A549 (cell line): ENCODE measurements at regions not wholly inside any gene's neighbourhood (a gene's known extent, or its start where the extent isn't known, plus 50 kb on each side); places are given as distances from the start of the nearest gene placed in this dataset.
"Not testable (repeated sequence)": the region's sequence is repeated elsewhere in the genome, so short reads cannot be mapped to it uniquely, and the experiment has no call there.

ENCODE experiments used
- ATAC-seq, 2 experiments: fragments of 200-7000 bp in 1 of 2; fragments of >200 bp in 1 of 2; cut with Nextera tagmentation in 1 of 2; cut with Tn5 transposase in 1 of 2; 3 replicates each; pipeline versions ENCODE4 v1.8.0 to v1.9.1; 2018 to 2020; ENCODE audit warnings: mild to moderate bottlenecking in 1 of 2, moderate library complexity in 1 of 2
- CTCF ChIA-PET: fragments of 300-600 bp; sonication (Branson Sonifier 250); formaldehyde crosslinking; extraction: SDS; loops from one replicate; lab custom pipeline; 2021; ENCODE audit warnings: antibody characterized with exemption, inconsistent platforms; lab: Yijun Ruan, JAX
- POLR2A ChIA-PET: fragments of 350-600 bp; formaldehyde crosslinking; extraction: SDS; loops from one replicate; lab custom pipeline; 2021; ENCODE audit warnings: antibody characterized with exemption, inconsistent platforms; lab: Yijun Ruan, JAX
- DNase-seq, 2 experiments: peaks; one replicate each; pipeline versions ENCODE4 v3.0.0 to v3.0.0-alpha.2; 2011 to 2016; ENCODE audit warnings: low read depth in 1 of 2, low spot score in 1 of 2
- FAIRE-seq: peaks from 2 replicates; lab custom pipeline; 2011; peaks lifted over from hg19 to GRCh38; lab: Jason Lieb, UNC
- H3K27ac ChIP-seq, 2 experiments: fragments of >200 bp; sonication (Bioruptor Twin); formaldehyde crosslinking; 3 replicates each; pipeline ENCODE4 v1.5.1; 2016 to 2017
- H3K4me1 ChIP-seq: fragments of >200 bp; sonication (Bioruptor Twin); formaldehyde crosslinking; 3 replicates; pipeline ENCODE4 v1.6.1; 2016
- H3K4me2 ChIP-seq: fragments of >200 bp; sonication (Bioruptor Twin); formaldehyde crosslinking; 3 replicates; pipeline ENCODE4 v1.6.1; 2016
- H3K4me3 ChIP-seq: fragments of >200 bp; sonication (Bioruptor Twin); formaldehyde crosslinking; 3 replicates; pipeline ENCODE4 v1.5.1; 2016
- H3K9me3 ChIP-seq: fragments of >200 bp; sonication (Bioruptor Twin); formaldehyde crosslinking; 3 replicates; pipeline ENCODE4 v1.6.1; 2016
- CTCF ChIP-seq: fragments of >200 bp; sonication (Bioruptor Twin); formaldehyde crosslinking; IDR thresholded peaks from 3 replicates; pipeline ENCODE4 v1.5.1; 2016
- ELK1 ChIP-seq: fragments of 150-350 bp; IDR thresholded peaks from 2 replicates; pipeline ENCODE4 v1.6.1; 2014; ENCODE audit warnings: low read depth, mild to moderate bottlenecking, low read length
- FOSB ChIP-seq: fragments of 250-450 bp; sonication (Bioruptor Pico); IDR thresholded peaks from 2 replicates; pipeline ENCODE4 v1.5.0; 2020; ENCODE audit warnings: mild to moderate bottlenecking, moderate library complexity
- FOSL2 ChIP-seq, 2 experiments: fragments of 450-650 bp in 1 of 2; fragments of >200 bp in 1 of 2; sonication (Bioruptor Twin) in 1 of 2; formaldehyde crosslinking; IDR thresholded peaks; 2 replicates each; pipeline versions ENCODE4 v1.5.0 to v1.6.1; 2016 to 2020; ENCODE audit warnings: mild to moderate bottlenecking in 1 of 2, moderate library complexity in 1 of 2
- HEYL ChIP-seq: fragments of 250-450 bp; sonication (Bioruptor Pico); IDR thresholded peaks from 2 replicates; pipeline ENCODE4 v1.8.0; 2021; ENCODE audit warnings: mild to moderate bottlenecking, moderate library complexity
- HMGXB4 ChIP-seq: fragments of 250-450 bp; sonication (Bioruptor Pico); IDR thresholded peaks from 2 replicates; pipeline ENCODE4 v1.5.0; 2021; ENCODE audit warnings: mild to moderate bottlenecking, moderate library complexity, borderline replicate concordance
- HOXA7 ChIP-seq: fragments of 250-450 bp; sonication (Bioruptor Pico); IDR thresholded peaks from 2 replicates; pipeline ENCODE4 v1.5.0; 2020; ENCODE audit warnings: mild to moderate bottlenecking, moderate library complexity
- HOXB5 ChIP-seq: fragments of 250-450 bp; sonication (Bioruptor Pico); IDR thresholded peaks from 2 replicates; pipeline ENCODE4 v1.5.0; 2020; ENCODE audit warnings: mild to moderate bottlenecking, moderate library complexity
- JUN ChIP-seq, 2 experiments: fragments of >200 bp; sonication (Bioruptor Twin); formaldehyde crosslinking; IDR thresholded peaks; 2 replicates in 1 of 2; 3 replicates in 1 of 2; pipeline ENCODE4 v1.6.1; 2016 to 2017
- KDM5A ChIP-seq: fragments of 200-600 bp; sonication (generic); IDR thresholded peaks from 2 replicates; pipeline ENCODE4 v1.6.1; 2016; ENCODE audit warnings: antibody characterized with exemption, mild to moderate bottlenecking
- MAFK ChIP-seq: fragments of 450-650 bp; IDR thresholded peaks from 2 replicates; pipeline ENCODE4 v1.6.1; 2014; ENCODE audit not compliant: partially characterized antibody
- MAZ ChIP-seq: fragments of 150-350 bp; IDR thresholded peaks from 2 replicates; pipeline ENCODE4 v1.6.1; 2014; ENCODE audit warnings: antibody characterized with exemption, low read depth, low read length, borderline replicate concordance
- NPAS2 ChIP-seq: fragments of 250-450 bp; sonication (Bioruptor Pico); IDR thresholded peaks from 2 replicates; pipeline ENCODE4 v1.8.0; 2022; ENCODE audit warnings: mild to moderate bottlenecking, moderate library complexity, borderline replicate concordance
- NR3C1 ChIP-seq: fragments of >200 bp; sonication (Bioruptor Twin); formaldehyde crosslinking; IDR thresholded peaks from 3 replicates; pipeline ENCODE4 v1.6.1; 2017
- PHF8 ChIP-seq: fragments of 200-600 bp; sonication (generic); IDR thresholded peaks from 2 replicates; pipeline ENCODE4 v1.6.1; 2016; ENCODE audit warnings: low read depth, mild to moderate bottlenecking, antibody characterized with exemption, moderate library complexity, borderline replicate concordance
- POLR2A ChIP-seq: IDR thresholded peaks from 2 replicates; pipeline ENCODE4 v1.6.1; 2012; ENCODE audit warnings: mild to moderate bottlenecking, low read length
- RARB ChIP-seq: fragments of 250-450 bp; sonication (Bioruptor Pico); IDR thresholded peaks from 2 replicates; pipeline ENCODE4 v1.8.0; 2021; ENCODE audit warnings: mild to moderate bottlenecking, moderate library complexity
- RNF2 ChIP-seq: fragments of 200-600 bp; sonication (generic); IDR thresholded peaks from 2 replicates; pipeline ENCODE4 v1.6.1; 2016; ENCODE audit warnings: low read depth, mild to moderate bottlenecking, antibody characterized with exemption, moderate library complexity, borderline replicate concordance
- SMC3 ChIP-seq: fragments of >200 bp; sonication (Bioruptor Twin); formaldehyde crosslinking; IDR thresholded peaks from 3 replicates; pipeline ENCODE4 v1.6.1; 2018; ENCODE audit warnings: inconsistent platforms
- SREBF2 ChIP-seq: fragments of 450-650 bp; IDR thresholded peaks from 2 replicates; pipeline ENCODE4 v1.6.1; 2014; ENCODE audit warnings: mild to moderate bottlenecking, moderate library complexity
- TP53 ChIP-seq: fragments of 250-450 bp; sonication (Bioruptor Pico); IDR thresholded peaks from 2 replicates; pipeline ENCODE4 v1.5.0; 2021; ENCODE audit warnings: mild to moderate bottlenecking, moderate library complexity
- ZFP36 ChIP-seq: fragments of 450-650 bp; IDR thresholded peaks from 2 replicates; pipeline ENCODE4 v1.6.1; 2014; ENCODE audit warnings: borderline replicate concordance; ENCODE audit not compliant: partially characterized antibody
- ZNF302 ChIP-seq: fragments of 250-450 bp; sonication (Bioruptor Pico); IDR thresholded peaks from 2 replicates; pipeline ENCODE4 v1.9.0; 2021; ENCODE audit warnings: inconsistent platforms, mild to moderate bottlenecking, moderate library complexity
- WGBS: methylation state at CpG from one replicate; pipeline ENCODE4 v1.1.6; 2017; ENCODE audit errors: missing lambda C conversion rate; 5-methylcytosine and 5-hydroxymethylcytosine counted together

GRCh38 chr2:184326066-184326465 is 272.3 kb upstream of the ZNF804A start:
- Histone ChIP-seq H3K4me2 (no peak overlapping the region), H3K4me1 (no peaks in the 10 kb centered on the region), H3K9me3 (no peaks in the 10 kb centered on the region), H3K27ac (no peak overlapping the region), H3K4me3 (no peak overlapping the region)
- ATAC-seq = no peak
- 65% methylated on average over 2 of the region's 2 CpGs for WGBS
- POLR2A ChIA-PET = no interaction called here
- CTCF ChIA-PET = no interaction called here
- FAIRE-seq = no peak
- TF ChIP-seq ZFP36 (no peak), CTCF (no peak), PHF8 (no peak)
- DNase-seq = no peak

GRCh38 chr2:184327805-184328204 is 270.5 kb upstream of the ZNF804A start:
- ATAC-seq, FAIRE-seq, H3K4me1 ChIP-seq, H3K27ac ChIP-seq, H3K4me2 ChIP-seq, H3K4me3 ChIP-seq, H3K9me3 ChIP-seq, DNase-seq, CTCF ChIA-PET, POLR2A ChIA-PET: not testable (repeated sequence)
- 70% methylated on average over 16 of the region's 30 CpGs for WGBS

GRCh38 chr2:184330561-184330960 is 267.8 kb upstream of the ZNF804A start:
- H3K27ac ChIP-seq, FAIRE-seq, H3K4me1 ChIP-seq, ATAC-seq, H3K9me3 ChIP-seq, DNase-seq, H3K4me2 ChIP-seq, H3K4me3 ChIP-seq, POLR2A ChIA-PET, CTCF ChIA-PET: not testable (repeated sequence)
- 87% methylated on average over 18 of the region's 18 CpGs for WGBS

- H3K9me3 ChIP-seq = no peaks in the 10 kb centered on the region
- no peak overlapping the region for H3K4me2 ChIP-seq
- H3K27ac ChIP-seq = no peak overlapping the region
- H3K4me3 ChIP-seq = no peak overlapping the region
- CTCF ChIA-PET = no interaction called here
- DNase-seq (peak in 1 of 2 experiments; percentile 4), FAIRE-seq (no peak), ATAC-seq (no peak)
- POLR2A ChIA-PET = no interaction called here
- TF ChIP-seq HOXA7 (CRISPR knock-in tag) (no peak), ELK1 (no peak), KDM5A (no peak), FOSL2 (IDR thresholded peaks at IDR 0.05) (no peak), FOSL2 (CRISPR knock-in tag; IDR thresholded peaks at IDR 0.05) (no peak), MAFK (no peak), HMGXB4 (CRISPR knock-in tag) (no peak)
- H3K4me1 ChIP-seq = no peaks in the 10 kb centered on the region
- 16% methylated on average over 1 of the region's 1 CpG for WGBS
Measured at GRCh38 chr2:184336688-184337087, 261.6 kb upstream of the ZNF804A start.

- CTCF ChIA-PET = no interaction called here
- DNase-seq (no peak), FAIRE-seq (no peak), ATAC-seq (no peak)
- H3K9me3 ChIP-seq = no peaks in the 10 kb centered on the region
- WGBS = 23% methylated on average over 3 of the region's 3 CpGs
- H3K4me3 ChIP-seq = no peak overlapping the region
- POLR2A ChIA-PET = no interaction called here
- H3K4me1 ChIP-seq = no peaks in the 10 kb centered on the region
- H3K27ac ChIP-seq = no peak overlapping the region
- no peak overlapping the region for H3K4me2 ChIP-seq
- TF ChIP-seq NPAS2 (CRISPR knock-in tag) (no peak), MAZ (no peak), NR3C1 (no peak), SREBF2 (no peak), HEYL (CRISPR knock-in tag) (no peak), FOSB (no peak), RNF2 (no peak), KDM5A (no peak), SMC3 (no peak), RARB (CRISPR knock-in tag) (no peak), JUN (IDR thresholded peaks at IDR 0.05) (no peak), TP53 (no peak), ZNF302 (CRISPR knock-in tag) (no peak), HOXA7 (CRISPR knock-in tag) (no peak), ZFP36 (no peak), HOXB5 (no peak), POLR2A (no peak)
Measured at GRCh38 chr2:184338771-184339170, 259.6 kb upstream of the ZNF804A start.
